ENCODE measurements at regions not wholly inside any gene's neighbourhood (a gene's known extent, or its start where the extent isn't known, plus 50 kb on each side); places are given as distances from the start of the nearest gene placed in this dataset.

DNA sequence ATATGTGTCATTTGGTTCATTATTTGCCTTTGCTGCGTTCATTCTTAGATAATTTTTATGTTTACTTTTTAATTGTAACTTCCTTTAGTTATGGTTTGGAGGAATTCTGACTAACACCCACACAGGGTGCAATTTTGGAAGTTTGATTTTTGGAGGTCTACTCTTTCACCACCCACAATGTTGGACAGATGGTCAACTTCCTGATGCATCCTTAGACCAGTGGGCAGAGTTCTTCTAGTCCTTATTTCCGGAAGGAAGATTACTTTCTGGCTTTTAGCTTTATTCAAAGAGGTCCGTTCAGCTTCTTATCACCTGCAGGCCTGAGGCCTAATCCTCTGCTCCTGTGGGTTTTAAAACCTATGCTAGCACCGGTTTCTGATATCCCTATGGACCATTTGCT, 126.7 kb downstream of the MTX3 start:
- Histone ChIP-seq H3K4me1 (ENCODE audit: control insufficient read depth, insufficient read depth, low read length) (peaks cover 3% of the 10 kb centered on the region), H3K36me3 (ENCODE audit: control insufficient read depth, insufficient read depth, low read length) (no peaks in the 10 kb centered on the region), H3K27ac (ENCODE audit: low read depth, low read length) (no peak overlapping the region), H3K9ac (ENCODE audit: low read length) (no peak overlapping the region), H3K4me3 (ENCODE audit: low read length) (no peak overlapping the region), H3K27me3 (ENCODE audit: control insufficient read depth, insufficient read depth, low read length) (no peaks in the 10 kb centered on the region)

DNA sequence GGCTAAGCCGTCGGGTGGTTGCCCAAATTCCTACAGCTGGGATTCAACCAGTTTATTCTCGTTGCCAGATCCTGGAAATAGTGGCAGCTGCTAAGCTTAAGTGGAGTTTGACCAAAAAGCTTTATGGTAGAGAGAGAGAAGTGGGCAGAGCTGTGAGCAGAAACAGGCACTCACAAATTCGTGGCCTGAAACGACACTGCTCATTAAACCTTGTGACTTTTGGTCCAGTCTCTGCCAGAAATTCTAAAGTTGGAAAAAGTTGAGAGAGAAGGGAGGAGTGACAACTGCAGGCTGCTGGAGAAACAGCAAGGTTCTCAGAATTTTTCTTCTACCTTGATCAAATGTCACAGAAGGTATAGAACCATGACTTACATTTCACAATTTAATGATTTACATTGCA, 131.5 kb downstream of the MTX3 start:
- Histone ChIP-seq H3K27me3 (ENCODE audit: control insufficient read depth, insufficient read depth, low read length) (no peaks in the 10 kb centered on the region), H3K27ac (ENCODE audit: low read depth, low read length) (no peak overlapping the region), H3K9ac (ENCODE audit: low read length) (no peak overlapping the region), H3K4me3 (ENCODE audit: low read length) (no peak overlapping the region), H3K4me1 (ENCODE audit: control insufficient read depth, insufficient read depth, low read length) (peaks cover 7% of the 10 kb centered on the region), H3K36me3 (ENCODE audit: control insufficient read depth, insufficient read depth, low read length) (no peaks in the 10 kb centered on the region)

DNA sequence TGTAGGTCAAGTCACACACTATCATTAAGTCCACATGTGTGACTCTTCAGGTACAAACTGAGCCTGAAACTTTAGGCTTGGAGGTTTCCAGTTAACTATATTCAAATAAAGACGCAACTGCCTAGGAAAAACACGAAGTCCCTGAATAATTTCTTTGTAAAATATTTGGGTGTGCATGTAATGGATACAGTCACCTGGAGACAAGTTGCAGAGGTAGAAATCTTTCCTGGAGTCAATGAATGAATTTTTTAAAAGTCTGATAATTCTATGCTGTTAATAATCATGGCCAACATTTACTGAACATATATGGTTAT, 132.7 kb downstream of the MTX3 start:
- no peak overlapping the region for H3K9ac ChIP-seq (ENCODE audit: low read length)
- H3K4me1 ChIP-seq (ENCODE audit: control insufficient read depth, insufficient read depth, low read length), result peaks cover 7% of the 10 kb centered on the region
- no peaks in the 10 kb centered on the region for H3K27me3 ChIP-seq (ENCODE audit: control insufficient read depth, insufficient read depth, low read length)

DNA sequence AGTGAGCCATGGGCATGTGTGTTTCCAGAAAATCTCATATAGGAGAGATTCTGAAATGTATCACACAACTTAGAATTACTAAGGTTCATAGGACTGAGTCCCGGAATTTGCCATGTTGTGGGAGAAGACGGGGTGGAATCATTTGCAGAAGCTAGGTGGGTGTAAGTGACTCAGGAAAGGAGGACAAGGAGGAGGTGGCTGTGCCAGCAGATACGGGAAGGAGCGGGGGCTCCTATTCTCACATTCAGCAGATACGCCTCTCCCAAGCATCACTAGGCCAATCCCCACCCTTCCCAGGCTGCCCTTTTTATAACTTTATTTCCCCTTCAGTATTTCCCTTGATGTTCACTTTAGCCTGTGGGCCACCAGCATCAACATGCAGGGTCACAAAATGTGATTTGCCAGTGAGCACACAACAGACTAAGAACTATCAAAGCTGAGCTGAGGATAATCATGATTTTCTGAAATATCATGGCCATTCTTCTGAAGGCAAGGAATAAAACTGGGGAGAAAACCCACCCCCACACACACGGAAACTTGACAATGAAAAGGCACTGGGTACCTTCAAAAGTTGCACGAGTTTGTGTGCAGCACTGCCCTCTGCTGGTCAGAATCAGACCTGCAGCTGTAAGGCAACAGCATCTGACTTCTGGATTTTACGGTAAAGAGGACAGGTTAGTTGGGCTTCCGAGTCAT, 133.2 kb downstream of the MTX3 start:
- peaks cover 7% of the 10 kb centered on the region for H3K4me1 ChIP-seq (ENCODE audit: control insufficient read depth, insufficient read depth, low read length)
- no peak overlapping the region for H3K4me3 ChIP-seq (ENCODE audit: low read length)
- no peaks in the 10 kb centered on the region for H3K36me3 ChIP-seq (ENCODE audit: control insufficient read depth, insufficient read depth, low read length)
- no peaks in the 10 kb centered on the region for H3K27me3 ChIP-seq (ENCODE audit: control insufficient read depth, insufficient read depth, low read length)
- no peak overlapping the region for H3K27ac ChIP-seq (ENCODE audit: low read depth, low read length)
- no peak overlapping the region for H3K9ac ChIP-seq (ENCODE audit: low read length)

More for the DNA sequence above, 132.7 kb downstream of the MTX3 start:
- no peak overlapping the region for H3K27ac ChIP-seq (ENCODE audit: low read depth, low read length)
- H3K36me3 ChIP-seq (ENCODE audit: control insufficient read depth, insufficient read depth, low read length), result no peaks in the 10 kb centered on the region
- no peak overlapping the region for H3K4me3 ChIP-seq (ENCODE audit: low read length)

DNA sequence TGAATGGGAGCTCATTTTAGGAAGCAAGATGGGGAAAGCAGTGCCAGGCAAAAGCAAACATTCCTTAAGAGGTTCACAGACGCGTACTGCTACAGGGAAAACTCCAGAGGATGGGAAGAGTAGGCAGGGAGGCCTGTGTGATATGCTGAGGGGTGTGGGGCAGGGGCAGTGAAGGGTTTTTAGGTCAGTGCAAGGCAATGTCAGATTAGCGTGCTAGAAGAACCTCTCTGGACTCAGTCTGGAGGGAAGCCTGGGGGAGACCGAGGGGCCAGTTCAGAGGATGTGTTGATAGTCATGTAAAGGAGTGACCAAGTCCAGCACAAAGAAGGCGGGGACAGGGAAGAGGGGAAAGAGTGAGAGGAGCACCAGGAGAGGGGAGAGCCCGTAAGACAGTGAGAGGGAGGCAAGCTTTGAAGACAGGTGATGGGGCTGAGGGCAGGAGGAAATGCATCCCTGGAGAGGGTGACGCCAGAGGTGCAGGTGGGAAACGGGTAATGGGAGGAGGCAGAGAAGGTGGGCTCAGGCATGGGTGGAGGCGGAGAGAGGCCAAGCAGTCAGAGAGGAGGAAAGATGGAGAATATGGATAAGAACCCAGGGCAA, 134.5 kb downstream of the MTX3 start:
- no peak overlapping the region for H3K4me3 ChIP-seq (ENCODE audit: low read length)

DNA sequence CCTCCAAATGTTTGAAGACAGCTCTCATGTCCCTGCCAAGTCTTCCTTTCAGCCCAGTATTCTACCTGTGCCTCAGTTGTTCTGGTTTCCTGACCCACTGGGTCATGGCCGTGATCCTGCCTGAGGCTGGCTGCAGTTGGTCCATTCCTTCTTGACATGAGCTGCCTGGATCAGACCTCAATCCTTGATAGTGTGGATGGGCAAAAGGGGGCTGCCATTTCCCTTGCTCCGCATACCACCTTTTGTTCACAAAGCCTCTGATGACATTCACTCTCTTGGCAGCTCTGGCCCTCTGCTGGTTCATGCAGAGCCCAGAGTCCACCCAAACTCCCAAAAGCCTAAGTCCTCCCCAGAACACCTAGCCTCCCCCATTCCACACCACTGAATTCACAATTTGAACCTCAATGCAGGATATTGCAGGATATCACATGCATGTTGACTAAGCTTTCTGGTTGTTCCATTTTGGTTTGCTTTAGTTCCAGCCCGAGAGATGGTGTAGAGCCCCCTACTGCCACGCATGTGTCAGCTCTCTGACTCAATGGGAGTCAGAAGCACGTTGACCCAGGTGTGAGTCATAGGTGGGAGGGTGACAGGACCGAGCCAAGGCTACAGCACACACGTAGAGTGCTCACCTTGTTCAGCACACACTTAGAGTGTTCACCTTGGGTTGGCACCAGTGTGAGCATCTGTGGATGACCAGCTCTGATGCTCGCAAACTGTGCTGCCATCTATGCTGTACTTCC, 137.2 kb downstream of the MTX3 start:
- H3K27me3 ChIP-seq (ENCODE audit: control insufficient read depth, insufficient read depth, low read length), result no peaks in the 10 kb centered on the region
- H3K9ac ChIP-seq (ENCODE audit: low read length), result no peak overlapping the region
- no peak overlapping the region for H3K4me3 ChIP-seq (ENCODE audit: low read length)
- H3K27ac ChIP-seq (ENCODE audit: low read depth, low read length), result no peak overlapping the region
- H3K36me3 ChIP-seq (ENCODE audit: control insufficient read depth, insufficient read depth, low read length), result no peaks in the 10 kb centered on the region
- H3K4me1 ChIP-seq (ENCODE audit: control insufficient read depth, insufficient read depth, low read length), result peaks cover 14% of the 10 kb centered on the region

More for the DNA sequence above, 134.5 kb downstream of the MTX3 start:
- Histone ChIP-seq H3K27ac (ENCODE audit: low read depth, low read length) (no peak overlapping the region), H3K27me3 (ENCODE audit: control insufficient read depth, insufficient read depth, low read length) (no peaks in the 10 kb centered on the region), H3K9ac (ENCODE audit: low read length) (no peak overlapping the region), H3K36me3 (ENCODE audit: control insufficient read depth, insufficient read depth, low read length) (no peaks in the 10 kb centered on the region), H3K4me1 (ENCODE audit: control insufficient read depth, insufficient read depth, low read length) (peaks cover 7% of the 10 kb centered on the region)

DNA sequence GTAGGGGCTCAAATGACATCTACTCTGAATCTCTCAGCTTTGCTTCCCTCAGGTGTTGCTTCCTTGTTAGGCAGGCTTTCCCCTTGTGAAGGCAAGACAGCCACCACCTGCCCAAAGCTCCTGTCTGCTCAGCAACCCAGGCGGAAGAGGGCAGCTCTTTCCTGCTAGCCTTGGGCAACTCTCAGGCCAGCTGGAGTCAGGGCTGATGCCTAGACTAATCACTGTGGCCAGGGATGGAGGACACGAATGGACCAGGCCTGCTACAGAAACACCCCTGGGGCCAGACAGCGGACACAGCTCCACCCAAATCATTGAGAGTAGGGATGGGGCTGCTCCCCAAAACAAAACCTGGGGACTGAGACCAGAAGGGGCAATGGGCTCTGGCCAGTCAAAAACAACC, 138.0 kb downstream of the MTX3 start:
- H3K9ac ChIP-seq (ENCODE audit: low read length), result no peak overlapping the region

DNA sequence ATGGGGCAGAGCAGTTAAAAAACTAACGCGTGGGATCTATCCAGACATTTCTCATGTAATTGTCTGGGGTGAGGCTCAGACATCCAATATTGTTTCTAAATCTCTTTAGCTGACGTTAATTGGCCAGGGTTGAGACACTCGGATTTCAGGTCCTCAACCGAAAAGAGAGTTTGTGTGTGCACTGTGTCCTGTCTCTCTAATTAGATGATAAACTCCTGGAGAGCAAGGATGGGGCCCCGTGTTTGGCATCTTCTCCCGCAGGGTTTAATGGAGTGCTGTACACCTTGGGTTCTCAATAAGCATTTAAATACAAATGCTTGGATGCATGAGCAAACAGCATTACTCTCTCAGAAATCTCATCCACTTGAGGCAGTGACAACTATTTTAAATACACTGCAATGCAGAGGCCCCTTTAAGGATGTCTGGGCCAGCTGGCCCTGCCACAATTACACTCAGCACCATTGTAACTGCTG, 139.6 kb downstream of the MTX3 start:
- Histone ChIP-seq H3K27ac (ENCODE audit: low read depth, low read length) (no peak overlapping the region), H3K9ac (ENCODE audit: low read length) (no peak overlapping the region), H3K4me1 (ENCODE audit: control insufficient read depth, insufficient read depth, low read length) (peaks cover 14% of the 10 kb centered on the region), H3K36me3 (ENCODE audit: control insufficient read depth, insufficient read depth, low read length) (no peaks in the 10 kb centered on the region), H3K27me3 (ENCODE audit: control insufficient read depth, insufficient read depth, low read length) (no peaks in the 10 kb centered on the region), H3K4me3 (ENCODE audit: low read length) (no peak overlapping the region)

More for the DNA sequence above, 138.0 kb downstream of the MTX3 start:
- H3K4me3 ChIP-seq (ENCODE audit: low read length), result no peak overlapping the region
- no peaks in the 10 kb centered on the region for H3K36me3 ChIP-seq (ENCODE audit: control insufficient read depth, insufficient read depth, low read length)
- no peaks in the 10 kb centered on the region for H3K27me3 ChIP-seq (ENCODE audit: control insufficient read depth, insufficient read depth, low read length)
- H3K27ac ChIP-seq (ENCODE audit: low read depth, low read length), result no peak overlapping the region
- peaks cover 14% of the 10 kb centered on the region for H3K4me1 ChIP-seq (ENCODE audit: control insufficient read depth, insufficient read depth, low read length)

DNA sequence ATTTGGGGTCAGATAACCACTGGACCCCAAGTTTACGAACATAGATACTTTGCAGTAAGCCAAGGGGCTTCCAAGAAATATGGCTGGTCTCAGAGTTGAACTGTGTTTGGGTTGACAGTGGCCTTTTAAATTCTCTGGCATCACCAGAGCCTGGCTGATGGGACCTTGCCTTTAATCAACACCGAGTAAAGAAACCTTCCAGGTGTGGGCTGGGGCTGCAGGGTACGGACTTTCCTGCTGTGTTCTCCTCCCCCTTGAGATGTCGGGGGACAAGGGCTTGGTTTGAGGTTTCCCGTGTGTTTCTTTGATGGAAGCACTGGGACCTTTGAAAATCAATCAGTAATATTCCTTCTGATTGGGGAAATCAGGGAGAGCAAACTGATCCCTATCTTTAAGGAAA, 140.1 kb downstream of the MTX3 start:
- peak overlapping the region; percentile 25 for H3K27ac ChIP-seq (ENCODE audit: low read depth, low read length)
- H3K36me3 ChIP-seq (ENCODE audit: control insufficient read depth, insufficient read depth, low read length), result no peaks in the 10 kb centered on the region

DNA sequence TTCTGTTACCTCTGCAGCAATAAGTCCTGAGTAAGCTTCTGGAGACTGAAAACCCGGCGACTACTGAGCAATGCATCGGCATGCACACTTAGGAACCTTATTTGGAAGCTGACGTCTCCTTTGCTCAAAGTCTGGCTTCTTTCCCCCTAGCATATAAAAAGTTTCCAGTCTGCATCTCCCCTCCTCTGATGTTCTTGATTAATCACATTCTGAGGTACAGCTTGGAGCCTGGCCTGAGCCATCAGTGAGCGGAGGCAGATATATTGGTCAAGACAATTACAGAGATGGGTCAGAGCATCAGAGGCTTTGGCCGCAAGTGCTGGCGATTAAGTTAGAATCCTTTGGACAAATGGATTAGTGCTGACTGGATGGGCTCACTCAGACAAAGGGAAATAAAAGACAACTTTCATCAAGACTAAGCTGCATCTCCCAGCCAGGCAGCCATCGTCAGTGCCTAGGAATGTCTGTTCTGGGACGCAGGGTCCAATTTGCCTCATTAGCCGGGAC, 140.7 kb downstream of the MTX3 start:
- no peaks in the 10 kb centered on the region for H3K36me3 ChIP-seq (ENCODE audit: control insufficient read depth, insufficient read depth, low read length)
- H3K4me3 ChIP-seq (ENCODE audit: low read length), result no peak overlapping the region
- H3K27ac ChIP-seq (ENCODE audit: low read depth, low read length), result peak overlapping the region; percentile 53

More for the DNA sequence above, 140.1 kb downstream of the MTX3 start:
- H3K9ac ChIP-seq (ENCODE audit: low read length), result no peak overlapping the region
- no peaks in the 10 kb centered on the region for H3K27me3 ChIP-seq (ENCODE audit: control insufficient read depth, insufficient read depth, low read length)
- H3K4me3 ChIP-seq (ENCODE audit: low read length), result no peak overlapping the region
- peaks cover 14% of the 10 kb centered on the region for H3K4me1 ChIP-seq (ENCODE audit: control insufficient read depth, insufficient read depth, low read length)

DNA sequence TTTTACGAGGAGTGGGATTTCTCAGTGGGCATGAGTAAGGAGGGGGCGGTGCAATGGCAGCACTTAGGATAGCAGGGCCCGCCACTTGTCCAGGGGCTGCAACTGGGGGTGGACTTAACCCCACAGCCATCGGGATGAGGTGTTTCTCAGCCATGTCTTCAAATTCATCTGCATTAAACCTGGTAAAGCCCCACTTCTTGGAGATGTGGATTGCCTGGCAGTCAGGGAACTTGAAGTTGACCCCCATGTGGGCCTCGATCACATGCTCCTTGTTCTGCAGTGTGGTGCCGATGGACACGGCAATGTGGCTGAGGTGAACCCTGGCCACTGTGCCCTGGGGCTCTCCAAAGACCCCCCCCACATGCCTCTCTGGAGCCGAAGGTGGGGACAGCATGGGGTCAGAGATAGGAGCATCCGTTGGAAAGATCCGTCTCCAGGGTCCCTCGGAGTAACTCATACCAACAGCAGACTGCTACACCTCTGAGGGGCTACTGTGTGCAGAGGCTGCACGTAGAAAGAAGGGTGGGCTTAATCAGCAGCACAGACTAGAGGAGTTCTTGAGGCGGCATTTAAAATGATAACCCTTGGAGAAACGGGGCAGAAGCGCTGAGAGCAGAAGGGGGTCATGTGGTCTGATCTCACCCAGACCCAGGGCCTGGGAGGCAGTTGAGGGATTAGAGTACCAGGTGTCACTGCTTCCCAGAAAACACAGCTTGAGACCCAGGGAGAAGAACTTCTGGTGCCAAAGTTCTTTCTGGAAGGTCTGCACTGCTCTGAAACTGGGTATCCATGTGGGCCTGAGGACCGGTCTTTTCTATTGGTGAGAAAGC, 141.4 kb downstream of the MTX3 start:
- H3K9ac ChIP-seq (ENCODE audit: low read length), result no peak overlapping the region
- peaks cover 17% of the 10 kb centered on the region for H3K4me1 ChIP-seq (ENCODE audit: control insufficient read depth, insufficient read depth, low read length)
- no peaks in the 10 kb centered on the region for H3K36me3 ChIP-seq (ENCODE audit: control insufficient read depth, insufficient read depth, low read length)
- H3K4me3 ChIP-seq (ENCODE audit: low read length), result no peak overlapping the region
- peak overlapping the region; percentile 53 for H3K27ac ChIP-seq (ENCODE audit: low read depth, low read length)
- no peaks in the 10 kb centered on the region for H3K27me3 ChIP-seq (ENCODE audit: control insufficient read depth, insufficient read depth, low read length)

More for the DNA sequence above, 140.7 kb downstream of the MTX3 start:
- H3K9ac ChIP-seq (ENCODE audit: low read length), result no peak overlapping the region
- H3K27me3 ChIP-seq (ENCODE audit: control insufficient read depth, insufficient read depth, low read length), result no peaks in the 10 kb centered on the region
- H3K4me1 ChIP-seq (ENCODE audit: control insufficient read depth, insufficient read depth, low read length), result peaks cover 14% of the 10 kb centered on the region

Data from rectal smooth muscle tissue (tissue), 1 donor.